Posterior vena cava (tissue), 2 donors: ENCODE measurements at regions not wholly inside any gene's neighbourhood (a gene's known extent, or its start where the extent isn't known, plus 50 kb on each side); places are given as distances from the start of the nearest gene placed in this dataset.

Source experiments
- DNase-seq: peaks from one replicate; pipeline ENCODE4 v3.0.0-alpha.2; 2020; ENCODE audit warnings: low spot score
- intact Hi-C, 2 donors: fragments of 100-400 bp; cut with DNase I; formaldehyde crosslinking; loops; one replicate each; pipeline versions ENCODE4 v1.14.1 to v1.14.2; 2022 to 2023
- donor health status: DM: yes; HTN: yes; CAD: no.
- donor health status: DM: yes; HTN: yes; CAD: no.

DNA sequence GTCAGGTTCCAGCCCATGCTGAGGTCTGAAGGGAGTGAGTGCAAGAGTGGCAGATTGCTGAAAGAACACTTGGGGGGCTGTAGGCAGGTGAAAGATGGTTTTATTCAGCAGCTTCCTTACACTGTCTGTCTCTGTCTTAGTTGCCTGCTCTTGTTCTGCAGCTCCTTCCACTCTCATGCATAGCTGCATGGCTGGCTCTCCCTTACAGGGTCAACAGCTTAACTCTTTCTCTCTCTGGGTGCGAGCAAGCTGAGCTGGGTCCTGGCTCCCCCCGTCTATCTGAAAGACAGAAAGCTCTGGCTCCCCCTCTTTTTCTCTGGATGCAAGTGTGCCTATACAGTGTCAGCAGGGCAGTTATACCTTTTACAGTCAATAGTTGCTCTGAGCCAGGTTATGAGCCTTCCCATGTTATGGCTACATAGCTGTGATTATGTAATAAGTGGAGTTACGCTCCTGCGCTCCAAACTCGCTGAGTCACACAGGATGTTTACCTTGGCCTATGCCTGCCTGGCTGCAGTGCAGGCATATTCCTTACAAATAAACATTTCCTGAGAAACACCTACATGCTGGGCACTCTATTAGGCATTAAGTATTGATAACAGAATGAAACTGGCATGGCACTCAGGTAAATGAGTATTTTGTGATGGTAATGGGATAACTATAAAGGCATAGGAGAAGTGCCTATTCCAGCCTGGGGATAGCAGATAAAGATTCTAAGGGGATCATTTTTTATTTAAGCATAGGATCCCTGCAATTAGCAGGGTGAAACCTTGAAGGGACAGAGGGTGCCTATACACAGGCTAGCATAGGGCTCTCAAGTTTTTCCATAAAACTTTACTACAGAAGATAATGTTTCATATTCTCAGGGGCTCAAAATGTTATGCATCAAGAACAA lies 826.9 kb upstream of the PCDH9 start:
- intact Hi-C loops: no loop called here
- no peak for DNase-seq

DNA sequence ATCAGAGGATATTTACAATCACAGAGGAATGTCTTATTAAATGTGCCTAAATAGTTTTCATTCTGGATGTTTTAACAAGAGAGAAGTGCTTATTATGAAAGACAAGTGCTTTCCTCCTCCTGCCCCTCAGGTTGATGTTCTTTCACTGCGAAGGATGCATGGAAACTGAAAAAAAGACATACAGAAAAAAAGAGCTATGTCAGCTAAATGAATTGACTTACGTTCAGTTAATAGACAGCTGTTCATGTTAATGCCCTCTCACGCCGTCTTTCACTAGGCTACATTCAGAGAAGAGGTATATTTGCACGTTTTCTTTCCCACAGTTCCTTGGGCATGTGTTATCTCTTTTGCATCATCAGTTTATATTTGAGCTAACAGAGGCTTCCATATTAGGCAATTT lies 821.8 kb upstream of the PCDH9 start:
- intact Hi-C loops: no loop called here
- no peak for DNase-seq

DNA sequence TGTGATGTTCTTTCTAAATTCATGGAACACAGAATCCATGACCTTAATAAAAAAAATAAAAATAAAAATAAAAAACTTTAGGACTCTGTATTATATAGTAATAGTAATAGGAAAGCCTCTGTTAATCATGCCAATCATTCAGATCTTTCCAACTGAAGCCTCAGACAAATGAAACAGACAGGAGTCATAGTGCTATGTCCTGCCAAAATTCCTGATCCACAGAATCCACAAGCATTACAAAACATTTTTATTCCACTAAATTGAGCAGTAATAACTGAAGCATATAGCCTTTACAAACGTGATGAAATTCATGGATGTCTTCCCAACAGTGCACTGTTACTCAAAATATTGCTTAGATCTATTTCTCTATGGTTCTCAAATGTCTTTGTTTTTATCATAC lies 820.6 kb upstream of the PCDH9 start:
- intact Hi-C loops: no loop called here

DNA sequence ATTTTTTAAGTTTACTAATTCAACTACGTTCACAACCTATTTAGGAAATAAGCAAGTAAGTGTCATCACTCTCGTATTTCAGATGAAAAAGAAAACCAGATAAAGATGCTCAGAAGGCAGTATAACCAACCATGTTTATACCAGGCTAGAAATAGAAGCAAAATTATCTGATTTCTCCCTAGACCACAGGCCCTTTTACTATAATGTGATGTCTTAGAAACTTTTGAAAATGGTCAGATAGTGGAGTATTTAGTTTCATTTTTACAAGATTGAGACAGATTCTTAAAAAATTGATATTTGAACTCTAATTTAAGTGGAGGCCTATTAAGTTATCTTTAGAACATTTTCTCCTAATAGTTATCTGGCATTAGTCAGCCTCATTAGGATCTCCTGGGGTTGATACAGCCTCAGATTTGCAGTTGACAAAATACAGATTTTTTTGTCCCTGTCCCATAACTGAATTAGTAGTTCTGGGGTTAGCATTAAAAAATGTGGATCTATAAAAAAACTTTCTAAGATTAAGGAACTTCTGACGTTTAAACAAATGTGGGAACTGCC lies 818.7 kb upstream of the PCDH9 start:
- intact Hi-C loops: no loop called here
- DNase-seq: no peak

More for the DNA sequence above, 820.6 kb upstream of the PCDH9 start:
- DNase-seq: no peak

DNA sequence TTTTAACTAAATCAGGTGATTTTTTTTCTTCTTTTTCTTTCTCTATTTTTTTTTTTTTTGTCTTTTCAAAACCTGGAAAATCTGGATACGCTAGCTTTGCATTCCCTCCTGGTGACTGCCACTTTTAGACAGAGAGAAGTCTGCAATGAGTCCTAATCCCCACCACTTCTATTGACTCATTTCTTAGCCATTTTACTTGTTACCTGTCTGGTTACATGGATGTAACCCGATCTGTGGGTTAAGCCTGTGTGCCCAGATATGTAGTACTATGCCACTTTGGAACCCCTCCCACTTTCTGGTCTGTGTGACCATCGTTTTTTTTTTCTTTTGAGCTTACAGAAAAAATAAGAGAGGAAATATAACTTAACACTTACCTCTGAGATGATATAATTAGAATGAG lies 817.8 kb upstream of the PCDH9 start:
- intact Hi-C loops: no loop called here
- DNase-seq: no peak

DNA sequence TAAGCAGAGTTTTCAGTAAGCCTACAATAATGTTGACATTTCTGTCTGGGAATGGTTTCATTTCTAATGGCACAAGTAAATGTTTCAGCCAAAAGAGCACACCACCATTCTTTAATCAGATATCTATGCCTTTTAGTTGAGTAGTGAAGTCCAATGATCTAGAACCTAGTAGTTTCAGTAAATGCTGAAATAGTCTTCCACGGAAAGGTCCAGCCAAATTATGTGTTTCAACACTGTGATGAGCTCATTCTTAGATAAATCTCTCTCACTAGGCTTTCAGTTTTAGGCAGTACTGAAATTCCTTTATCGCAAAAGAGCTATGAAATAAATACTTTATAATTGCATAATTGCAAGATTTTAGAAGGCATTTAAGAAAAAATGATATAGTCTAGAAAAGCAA lies 816.8 kb upstream of the PCDH9 start:
- DNase-seq: no peak
- intact Hi-C loops: no loop called here

DNA sequence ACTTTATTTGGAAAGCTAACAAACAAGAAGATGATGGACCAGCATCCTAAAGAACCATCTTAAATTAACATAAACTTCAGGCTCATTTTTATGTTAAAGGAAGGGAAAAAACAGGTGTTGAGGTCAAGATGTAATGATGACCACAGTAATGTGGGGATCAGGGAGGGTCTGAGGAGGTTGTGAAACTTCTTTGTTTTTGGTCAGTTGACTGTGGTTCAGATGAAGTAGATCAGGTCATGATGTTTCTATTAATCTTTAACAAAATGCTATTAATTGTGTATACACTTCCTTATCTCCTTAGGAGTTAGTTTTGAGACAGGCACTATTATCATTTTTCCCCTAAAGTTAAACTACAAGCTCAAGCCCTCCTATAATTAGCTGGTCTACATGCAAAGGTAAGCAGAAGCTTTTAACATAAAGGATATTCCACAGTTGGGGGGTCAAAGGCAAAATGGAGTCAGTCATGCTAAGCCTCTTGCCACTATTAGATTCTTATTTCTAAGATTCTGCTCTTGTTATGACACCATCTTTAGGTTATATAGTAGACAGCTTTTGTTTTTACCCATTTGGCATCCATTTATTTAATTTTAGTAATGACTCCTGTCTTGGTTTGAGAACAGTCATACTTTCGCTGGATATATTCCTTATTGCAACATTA lies 800.1 kb upstream of the PCDH9 start:
- intact Hi-C loops: no loop called here
- DNase-seq: no peak

DNA sequence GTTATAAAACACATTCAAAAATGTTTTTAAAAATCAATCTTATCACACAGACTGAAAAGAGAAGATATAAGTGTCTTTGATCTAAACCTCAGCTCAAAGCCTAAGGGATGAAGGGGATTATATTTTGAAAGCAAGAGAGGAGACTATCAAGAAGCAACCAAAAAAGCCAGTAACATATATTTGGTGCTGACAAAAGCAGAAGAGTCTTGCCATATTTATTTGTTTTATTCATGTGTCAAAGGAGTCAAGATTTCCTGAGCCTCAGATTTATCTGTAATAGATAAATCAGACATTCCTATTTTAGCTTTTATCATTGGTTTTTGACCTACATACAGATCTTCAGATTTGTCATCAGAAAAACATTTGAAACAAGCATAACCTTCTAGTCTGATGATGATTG lies 798.6 kb upstream of the PCDH9 start:
- intact Hi-C loops: no loop called here

DNA sequence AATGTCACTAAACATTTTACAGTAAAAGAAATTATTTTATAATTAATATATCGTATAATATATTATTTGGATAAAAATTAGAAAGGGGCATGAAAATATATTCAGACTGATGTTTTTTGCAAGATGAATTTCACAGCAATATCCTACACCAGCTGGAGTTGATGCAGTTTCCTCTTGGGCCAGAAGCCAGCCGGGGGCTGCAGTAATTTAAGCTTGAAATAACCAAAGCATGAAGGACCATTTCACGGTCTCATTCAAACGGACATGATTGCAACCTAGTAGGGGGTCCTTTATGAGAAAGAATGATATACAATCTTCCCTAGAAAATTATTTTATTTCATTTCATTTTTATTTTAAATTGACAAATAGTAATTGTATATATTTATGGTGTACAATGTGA lies 797.2 kb upstream of the PCDH9 start:
- intact Hi-C loops: no loop called here
- no peak for DNase-seq

More for the DNA sequence above, 798.6 kb upstream of the PCDH9 start:
- DNase-seq: no peak

DNA sequence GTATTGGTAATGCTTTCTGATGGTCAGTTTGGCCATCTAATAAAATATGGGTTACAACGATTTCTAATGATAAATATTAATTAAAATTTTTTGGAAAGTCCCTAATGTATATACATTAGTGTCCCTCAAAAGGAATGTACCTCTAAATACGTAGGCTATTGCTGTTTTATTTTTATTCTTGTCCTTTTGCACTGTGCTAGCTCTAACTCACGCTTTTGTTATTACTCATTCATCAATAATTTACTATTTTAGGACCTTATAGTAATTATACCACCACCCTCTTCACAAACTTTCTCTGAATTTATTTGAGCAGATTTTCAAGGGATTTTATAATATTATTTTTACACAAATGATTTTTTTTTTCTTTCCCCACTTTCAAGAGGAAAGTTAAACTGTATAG lies 795.9 kb upstream of the PCDH9 start:
- intact Hi-C loops: no loop called here
- no peak for DNase-seq

DNA sequence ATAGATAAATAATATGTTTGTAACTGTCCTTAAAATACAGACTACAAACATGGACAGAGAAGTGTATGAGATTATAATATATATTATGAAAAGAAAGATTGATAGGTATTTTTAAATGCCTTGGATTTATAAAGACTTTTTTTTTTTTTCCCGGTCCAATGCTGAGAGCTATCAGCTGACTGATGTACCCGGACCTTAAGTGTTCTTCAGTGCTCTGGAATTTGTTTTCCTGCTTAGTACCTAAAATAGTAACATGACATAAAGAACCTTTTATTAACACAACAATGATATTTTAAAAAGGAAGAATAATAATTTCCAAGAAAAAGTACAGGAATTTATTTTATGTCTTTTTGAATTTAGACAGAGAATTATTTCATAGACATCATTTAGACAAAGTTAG lies 795.5 kb upstream of the PCDH9 start:
- DNase-seq: no peak
- intact Hi-C loops: no loop called here

DNA sequence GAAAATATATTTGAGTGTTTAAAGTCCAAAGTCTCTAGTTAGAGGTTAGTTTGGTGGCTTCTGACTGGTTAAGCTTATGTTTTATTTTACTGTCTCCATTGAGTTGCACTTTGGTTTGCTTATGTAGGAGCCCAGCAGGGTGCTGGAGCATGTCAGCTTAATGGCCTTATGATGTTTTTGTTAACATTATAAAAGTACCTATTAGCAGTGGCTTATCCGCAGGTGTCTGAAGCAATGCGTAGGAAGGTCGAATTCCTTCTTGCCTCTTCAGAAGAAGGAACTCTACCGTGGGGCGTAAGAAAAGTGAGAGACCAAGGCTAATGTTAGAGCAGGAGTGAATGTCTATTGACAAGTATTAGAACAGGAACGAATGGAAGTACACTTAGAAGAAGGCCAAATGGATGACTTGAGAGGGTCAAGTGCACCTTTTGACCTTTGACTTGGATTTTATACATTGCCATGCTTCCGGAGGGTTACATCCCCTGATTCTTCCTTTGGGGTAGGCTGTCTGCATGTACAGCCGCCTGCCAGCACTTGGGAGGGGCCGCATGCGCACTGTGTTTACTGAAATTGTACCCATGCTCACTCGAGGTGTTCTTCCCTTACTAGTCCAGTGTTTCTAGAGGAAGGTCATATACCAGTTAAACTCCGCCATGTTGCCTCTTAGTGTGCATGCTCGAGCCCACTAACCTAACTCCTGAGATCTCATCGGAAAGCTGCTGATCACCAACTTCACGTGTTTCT lies 793.9 kb upstream of the PCDH9 start:
- DNase-seq: peak; percentile 66
- intact Hi-C loops: no loop called here

DNA sequence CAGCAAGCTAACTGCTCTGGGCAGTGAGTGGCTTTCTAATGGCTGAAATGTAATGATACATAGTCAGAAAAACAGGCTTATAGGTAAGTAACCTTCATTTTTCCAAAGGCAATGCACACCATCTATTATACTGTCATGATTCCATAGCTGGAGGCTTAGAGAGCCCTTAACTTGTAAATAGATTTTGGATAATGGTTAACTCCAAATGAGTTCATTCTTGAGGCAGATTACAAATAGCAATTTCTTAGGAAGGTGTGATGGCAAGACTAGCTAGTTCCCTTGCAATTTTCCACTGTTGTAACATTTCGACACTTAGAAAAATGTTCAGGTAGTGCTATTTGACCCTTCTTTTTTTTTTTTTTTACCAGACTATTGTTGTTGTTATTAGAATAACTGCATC lies 789.8 kb upstream of the PCDH9 start:
- no peak for DNase-seq
- intact Hi-C loops: no loop called here

DNA sequence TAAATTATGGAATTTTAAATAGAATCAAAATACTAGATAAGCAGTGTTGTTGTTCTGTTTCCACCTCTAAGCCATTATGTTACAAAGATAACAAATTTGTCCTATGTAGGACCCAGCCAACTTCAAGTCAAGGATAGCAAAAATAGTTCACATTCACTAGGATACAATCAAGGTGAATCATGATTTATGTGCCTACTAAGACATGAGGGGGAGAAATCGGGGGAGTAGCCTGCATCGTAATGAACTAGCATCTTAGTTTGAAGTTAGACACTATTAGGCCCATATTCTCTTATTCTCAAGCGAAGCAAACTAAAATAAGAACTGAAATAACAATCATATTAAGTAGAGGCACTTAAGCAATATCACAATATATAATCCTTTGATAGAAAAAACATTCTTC lies 779.4 kb upstream of the PCDH9 start:
- intact Hi-C loops: no loop called here
- DNase-seq: no peak

DNA sequence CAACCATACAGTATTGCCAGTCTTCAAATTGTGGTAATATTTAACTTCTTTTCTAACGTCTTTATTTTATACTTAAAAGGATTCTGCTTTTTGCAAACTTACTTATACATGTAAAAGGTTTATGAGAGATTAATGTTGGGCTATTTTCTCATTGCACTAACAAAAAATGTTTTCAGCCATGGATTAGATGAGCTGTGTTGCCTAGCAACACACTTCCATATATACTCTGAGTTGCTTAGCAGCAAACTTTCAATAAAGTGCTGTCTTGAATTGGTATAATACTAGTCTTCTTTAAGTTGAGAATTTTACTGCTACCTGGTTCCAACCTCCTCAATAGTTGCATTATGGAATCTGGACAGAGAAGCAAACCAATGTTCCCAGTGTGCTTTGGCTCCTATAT lies 777.4 kb upstream of the PCDH9 start:
- no peak for DNase-seq
- intact Hi-C loops: no loop called here

DNA sequence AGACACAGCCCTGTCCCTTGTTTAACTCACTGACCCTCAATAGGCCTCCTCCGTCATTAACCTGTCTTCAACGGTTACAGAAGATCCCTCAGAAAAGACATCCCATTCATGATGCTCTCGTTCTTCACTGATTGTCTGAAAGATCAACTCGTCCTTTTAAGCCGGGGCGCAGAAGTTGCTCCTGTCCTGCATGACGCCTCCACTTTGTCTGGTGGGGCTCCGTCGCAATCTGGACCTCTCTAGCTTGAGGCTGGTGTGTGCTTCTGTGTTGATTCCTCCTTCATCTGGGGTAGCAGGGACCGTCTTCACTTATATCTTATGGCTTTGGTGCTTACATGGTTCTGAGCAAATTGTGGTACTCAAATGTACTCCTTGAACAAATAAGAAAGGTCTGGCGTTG lies 766.0 kb upstream of the PCDH9 start:
- no peak for DNase-seq
- intact Hi-C loops: no loop called here

DNA sequence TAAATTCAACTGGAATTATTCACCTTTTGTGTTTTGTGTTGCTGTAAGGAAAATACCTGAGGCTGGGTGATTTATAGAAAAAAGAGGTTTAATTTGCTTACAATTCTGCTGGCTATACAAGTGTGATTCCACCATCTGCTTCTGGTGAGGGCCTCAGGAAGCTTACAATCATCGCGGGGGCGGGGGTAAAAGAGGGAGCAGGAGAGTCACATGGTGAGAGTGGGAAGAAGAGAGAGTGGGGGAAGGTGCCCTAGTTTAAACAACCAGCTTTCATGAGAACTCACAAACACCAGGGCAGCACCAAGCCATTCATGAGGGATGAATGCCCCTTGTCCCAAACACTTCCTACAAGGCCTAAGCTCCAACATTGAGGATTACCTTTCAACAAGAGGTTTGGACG lies 760.7 kb upstream of the PCDH9 start:
- intact Hi-C loops: no loop called here
- DNase-seq: no peak

DNA sequence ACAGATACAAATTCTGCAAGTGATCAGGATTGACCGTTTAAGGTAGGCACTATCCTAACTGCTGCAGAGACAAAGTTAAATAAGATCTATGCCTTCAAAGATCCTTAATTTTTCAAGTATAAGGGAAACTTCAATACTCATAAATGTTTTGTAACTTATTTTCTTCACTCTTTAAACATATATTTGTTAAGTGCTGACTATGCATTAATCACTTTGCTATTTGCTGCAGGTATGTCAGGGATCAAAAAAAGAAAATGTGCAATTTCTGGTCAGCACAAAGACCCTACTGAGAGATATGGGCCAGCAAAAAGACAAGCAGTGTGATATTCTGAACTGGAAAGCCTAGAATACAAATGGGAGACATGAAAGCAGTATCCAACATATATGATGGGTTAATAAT lies 756.1 kb upstream of the PCDH9 start:
- DNase-seq: no peak
- intact Hi-C loops: no loop called here

DNA sequence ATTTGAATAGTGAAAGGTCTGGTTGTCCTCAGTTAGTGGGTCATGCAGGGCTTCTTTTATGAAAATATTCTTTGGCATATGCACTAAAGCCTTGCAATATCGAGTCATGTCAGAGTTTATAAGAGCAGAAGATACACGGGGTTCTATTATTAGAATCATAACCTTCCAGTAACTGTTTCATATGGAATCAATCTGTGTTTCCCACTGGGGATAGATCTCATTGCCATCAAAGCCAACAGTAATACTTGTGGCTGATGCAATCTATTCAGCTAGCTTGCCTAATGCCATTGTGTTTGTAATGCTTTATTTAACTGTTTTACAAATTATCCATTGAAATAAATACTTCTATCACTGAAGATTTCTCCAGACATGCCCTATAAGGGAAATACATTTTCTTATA lies 746.9 kb upstream of the PCDH9 start:
- DNase-seq: no peak
- intact Hi-C loops: no loop called here

DNA sequence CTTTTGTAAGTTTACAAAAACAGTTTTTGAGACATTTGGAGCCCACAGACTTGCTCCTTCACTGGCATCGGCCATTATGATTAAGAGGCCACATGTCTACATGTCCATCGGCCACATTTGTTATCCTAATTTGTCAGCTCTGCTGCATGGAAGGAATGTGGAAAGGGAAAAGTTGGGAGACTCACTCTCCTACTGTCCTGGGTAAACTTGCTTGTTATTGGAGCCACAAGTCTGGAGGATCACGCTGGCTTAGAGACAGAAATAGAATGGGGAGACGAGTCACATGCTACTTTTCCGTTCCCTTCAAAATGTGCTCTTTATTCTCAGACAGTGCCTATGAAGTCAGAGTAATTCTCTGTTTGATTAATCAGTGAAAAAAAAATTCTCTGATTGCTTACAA lies 741.2 kb upstream of the PCDH9 start:
- intact Hi-C loops: no loop called here

More for the DNA sequence above, 741.2 kb upstream of the PCDH9 start:
- DNase-seq: no peak
